ENCODE measurements at regions not wholly inside any gene's neighbourhood (a gene's known extent, or its start where the extent isn't known, plus 50 kb on each side); places are given as distances from the start of the nearest gene placed in this dataset.

DNA sequence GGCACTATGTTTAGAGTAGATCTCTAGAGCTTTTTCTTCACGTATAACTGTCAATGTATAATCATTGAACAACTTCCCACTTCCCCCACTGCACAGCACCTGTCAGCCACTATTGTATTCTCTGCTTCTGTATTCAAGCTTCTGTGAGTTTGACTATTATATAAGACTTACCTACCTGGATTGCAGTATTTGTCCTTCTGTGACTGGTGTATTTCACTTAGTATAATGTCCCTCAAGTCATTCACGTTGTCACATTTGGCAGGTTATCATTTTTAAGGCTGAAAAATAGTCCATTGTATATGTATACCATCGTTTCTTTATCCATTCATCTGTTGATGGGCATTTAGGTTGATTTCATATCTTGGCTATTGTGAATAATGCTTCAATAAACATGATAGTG is 969.5 kb upstream of the B3GALT2 start:
- TF ChIP-seq, protein P1, sequence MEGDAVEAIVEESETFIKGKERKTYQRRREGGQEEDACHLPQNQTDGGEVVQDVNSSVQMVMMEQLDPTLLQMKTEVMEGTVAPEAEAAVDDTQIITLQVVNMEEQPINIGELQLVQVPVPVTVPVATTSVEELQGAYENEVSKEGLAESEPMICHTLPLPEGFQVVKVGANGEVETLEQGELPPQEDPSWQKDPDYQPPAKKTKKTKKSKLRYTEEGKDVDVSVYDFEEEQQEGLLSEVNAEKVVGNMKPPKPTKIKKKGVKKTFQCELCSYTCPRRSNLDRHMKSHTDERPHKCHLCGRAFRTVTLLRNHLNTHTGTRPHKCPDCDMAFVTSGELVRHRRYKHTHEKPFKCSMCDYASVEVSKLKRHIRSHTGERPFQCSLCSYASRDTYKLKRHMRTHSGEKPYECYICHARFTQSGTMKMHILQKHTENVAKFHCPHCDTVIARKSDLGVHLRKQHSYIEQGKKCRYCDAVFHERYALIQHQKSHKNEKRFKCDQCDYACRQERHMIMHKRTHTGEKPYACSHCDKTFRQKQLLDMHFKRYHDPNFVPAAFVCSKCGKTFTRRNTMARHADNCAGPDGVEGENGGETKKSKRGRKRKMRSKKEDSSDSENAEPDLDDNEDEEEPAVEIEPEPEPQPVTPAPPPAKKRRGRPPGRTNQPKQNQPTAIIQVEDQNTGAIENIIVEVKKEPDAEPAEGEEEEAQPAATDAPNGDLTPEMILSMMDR (conservative IDR thresholded peaks at IDR 0.05; ENCODE audit: low read length), result no peak
- no peak for TF ChIP-seq EZH2phosphoT487 (IDR thresholded peaks at IDR 0.05; ENCODE audit: borderline replicate concordance)

Data from Loucy (cell line).